Ovary (tissue), 7 donors: ENCODE measurements at regions not wholly inside any gene's neighbourhood (a gene's known extent, or its start where the extent isn't known, plus 50 kb on each side); places are given as distances from the start of the nearest gene placed in this dataset.

ENCODE experiments used
- DNase-seq, 5 donors: peaks; one replicate each; pipeline ENCODE4 v3.0.0-alpha.2; 2019 to 2020
- H3K27ac ChIP-seq, 2 donors: fragments of 200-600 bp; one replicate each; pipeline versions ENCODE4 v1.5.1 to v1.8.0; 2019 to 2022
- H3K27me3 ChIP-seq: fragments of 200-600 bp; one replicate; pipeline ENCODE4 v1.8.0; 2022
- H3K36me3 ChIP-seq: fragments of 200-600 bp; sonication (generic); one replicate; pipeline ENCODE4 v1.5.1; 2019
- H3K4me1 ChIP-seq: one replicate; pipeline ENCODE4 v1.8.1; 2013; ENCODE audit warnings: mild to moderate bottlenecking, moderate library complexity; ENCODE audit not compliant: insufficient read depth
- H3K4me3 ChIP-seq: fragments of 200-600 bp; sonication (generic); one replicate; pipeline ENCODE4 v1.5.1; 2017
- H3K9me3 ChIP-seq, 2 donors: fragments of 200-600 bp in 1 of 2; sonication (generic) in 1 of 2; one replicate each; pipeline versions ENCODE4 v1.5.1 to v1.8.1; 2013 to 2019; ENCODE audit warnings: mild to moderate bottlenecking in 1 of 2, moderate library complexity in 1 of 2
- EP300 ChIP-seq: sonication (generic); formaldehyde crosslinking; IDR thresholded peaks from one replicate; pipeline ENCODE4 v1.6.1; 2017; ENCODE audit warnings: antibody characterized with exemption
- POLR2A ChIP-seq: fragments of 450-650 bp; IDR thresholded peaks from one replicate; pipeline ENCODE4 v1.6.1; 2017; ENCODE audit warnings: antibody characterized with exemption, mild to moderate bottlenecking, moderate library complexity
- WGBS, 3 donors: extraction: QIAGEN DNeasy Blood & Tissue Kit in 1 of 3; methylation state at CpG; one replicate each; pipeline versions ENCODE4 v1.1.5 to v1.1.7; 2013 to 2017; 5-methylcytosine and 5-hydroxymethylcytosine counted together
- intact Hi-C, 4 donors: fragments of 100-400 bp; cut with DNase I; formaldehyde crosslinking; loops; one replicate each; pipeline versions ENCODE4 v1.11.0 to v1.15.1; 2022 to 2023
- TF ChIP-seq, protein P1 (sequence below), 3 donors: fragments of 450-650 bp in 2 of 3; fragments of 200-600 bp in 1 of 3; IDR thresholded peaks; one replicate each; pipeline versions ENCODE4 v1.5.1 to v1.8.0; 2016 to 2022; ENCODE audit warnings: antibody characterized with exemption in 3 of 3, mild to moderate bottlenecking in 1 of 3
- donor health status: DM: no; HTN: no; CAD: no; lungs with moderate emphysema.
- donor health status: DM: no; HTN: no; CAD: no.
- donor health status: Bipolar disorder and iron deficiency.
- donor health status: DM: no; HTN: no; CAD: no.
- donor health status: DM: yes; HTN: yes; CAD: no.

GRCh38 chr12:127078577-127079350 is 1188.2 kb upstream of the TMEM132C start:
- intact Hi-C loops: no loop called here
- WGBS, 3 donors: 76 to 81% (median 76%) methylated on average over 5 of the region's 5 CpGs
- H3K27me3 ChIP-seq: no peaks in the 10 kb centered on the region

GRCh38 chr12:127079636-127080035 is 1187.3 kb upstream of the TMEM132C start:
- no peaks in the 10 kb centered on the region for H3K4me1 ChIP-seq
- no peak overlapping the region for H3K4me3 ChIP-seq
- H3K9me3 ChIP-seq: no peaks in the 10 kb centered on the region
- no peak for TF ChIP-seq POLR2A
- TF ChIP-seq, protein P1, sequence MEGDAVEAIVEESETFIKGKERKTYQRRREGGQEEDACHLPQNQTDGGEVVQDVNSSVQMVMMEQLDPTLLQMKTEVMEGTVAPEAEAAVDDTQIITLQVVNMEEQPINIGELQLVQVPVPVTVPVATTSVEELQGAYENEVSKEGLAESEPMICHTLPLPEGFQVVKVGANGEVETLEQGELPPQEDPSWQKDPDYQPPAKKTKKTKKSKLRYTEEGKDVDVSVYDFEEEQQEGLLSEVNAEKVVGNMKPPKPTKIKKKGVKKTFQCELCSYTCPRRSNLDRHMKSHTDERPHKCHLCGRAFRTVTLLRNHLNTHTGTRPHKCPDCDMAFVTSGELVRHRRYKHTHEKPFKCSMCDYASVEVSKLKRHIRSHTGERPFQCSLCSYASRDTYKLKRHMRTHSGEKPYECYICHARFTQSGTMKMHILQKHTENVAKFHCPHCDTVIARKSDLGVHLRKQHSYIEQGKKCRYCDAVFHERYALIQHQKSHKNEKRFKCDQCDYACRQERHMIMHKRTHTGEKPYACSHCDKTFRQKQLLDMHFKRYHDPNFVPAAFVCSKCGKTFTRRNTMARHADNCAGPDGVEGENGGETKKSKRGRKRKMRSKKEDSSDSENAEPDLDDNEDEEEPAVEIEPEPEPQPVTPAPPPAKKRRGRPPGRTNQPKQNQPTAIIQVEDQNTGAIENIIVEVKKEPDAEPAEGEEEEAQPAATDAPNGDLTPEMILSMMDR (IDR thresholded peaks at IDR 0.05): no peak
- TF ChIP-seq EP300: no peak
- no peak overlapping the region for H3K27ac ChIP-seq
- no peaks in the 10 kb centered on the region for H3K36me3 ChIP-seq
- no peaks in the 10 kb centered on the region for H3K27me3 ChIP-seq
- DNase-seq: no peak
- WGBS, 3 donors: 80 to 82% (median 82%) methylated on average over 3 of the region's 3 CpGs
- intact Hi-C loops: no loop called here

More at GRCh38 chr12:127078577-127079350, 1188.2 kb upstream of the TMEM132C start:
- H3K4me3 ChIP-seq: no peak overlapping the region
- H3K27ac ChIP-seq: no peak overlapping the region
- H3K36me3 ChIP-seq: no peaks in the 10 kb centered on the region
- TF ChIP-seq EP300: no peak
- no peak for TF ChIP-seq POLR2A
- TF ChIP-seq, protein P1 (IDR thresholded peaks at IDR 0.05): no peak
- H3K4me1 ChIP-seq: no peaks in the 10 kb centered on the region
- no peaks in the 10 kb centered on the region for H3K9me3 ChIP-seq
- no peak for DNase-seq

DNA sequence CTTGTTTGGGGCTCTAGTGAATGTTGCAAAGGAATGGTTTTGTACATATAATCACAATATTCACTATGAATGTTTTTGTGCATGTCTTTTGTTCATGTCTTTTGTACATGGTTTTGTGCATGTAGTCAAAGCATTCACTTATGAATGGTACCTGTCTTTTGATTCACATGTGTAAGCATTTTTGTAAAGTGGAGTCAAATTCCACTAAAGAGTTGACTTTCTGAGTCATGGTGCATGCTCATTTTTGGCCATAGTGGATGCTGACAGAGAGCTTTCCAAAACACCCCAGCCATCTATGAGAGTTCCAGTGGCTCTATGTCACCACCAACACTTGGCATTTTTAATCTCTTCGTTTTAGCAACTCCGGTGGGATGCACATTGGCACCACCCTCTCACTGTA is 1185.9 kb upstream of the TMEM132C start:
- DNase-seq: no peak
- Histone ChIP-seq H3K4me3 (no peak overlapping the region), H3K27ac (no peak overlapping the region), H3K36me3 (no peaks in the 10 kb centered on the region), H3K9me3 (no peaks in the 10 kb centered on the region), H3K27me3 (no peaks in the 10 kb centered on the region), H3K4me1 (no peaks in the 10 kb centered on the region)
- WGBS, 3 donors: 92 to 94% (median 94%) methylated on average over 2 of the region's 2 CpGs
- intact Hi-C loops: no loop called here
- TF ChIP-seq EP300: no peak
- no peak for TF ChIP-seq POLR2A
- TF ChIP-seq, protein P1 (IDR thresholded peaks at IDR 0.05): no peak

- WGBS, 3 donors: 15 to 17% (median 17%) methylated on average over 6 of the region's 6 CpGs
- TF ChIP-seq EP300 (no peak), POLR2A (no peak)
- TF ChIP-seq, protein P1 (IDR thresholded peaks at IDR 0.05): no peak
- DNase-seq: no peak
- Histone ChIP-seq H3K36me3 (no peaks in the 10 kb centered on the region), H3K9me3 (no peaks in the 10 kb centered on the region), H3K4me1 (no peaks in the 10 kb centered on the region), H3K27me3 (no peaks in the 10 kb centered on the region), H3K27ac (no peak overlapping the region), H3K4me3 (peak overlapping the region; percentile 32)
- intact Hi-C loops: no loop called here
These were observed 1183.7 kb upstream of the TMEM132C start for GRCh38 chr12:127083008-127083949.
